Activated CD4-positive, alpha-beta memory T cell treated with anti-CD3 and anti-CD28 coated beads, Interleukin-2, amount 10 ng/mL, durations not matched to agents 7 days and 5 days (primary cell): ENCODE measurements at regions not wholly inside any gene's neighbourhood (a gene's known extent, or its start where the extent isn't known, plus 50 kb on each side); places are given as distances from the start of the nearest gene placed in this dataset.
A peak's percentile ranks its signal among the peaks of the same experiment; 100 is the strongest.
"Not testable (repeated sequence)": the region's sequence is repeated elsewhere in the genome, so short reads cannot be mapped to it uniquely, and the experiment has no call there.

Experiments
- CTCF ChIA-PET: fragments of 350-600 bp; sonication (Branson Sonifier 250); formaldehyde crosslinking; loops from one replicate; lab custom pipeline; 2021; ENCODE audit warnings: antibody characterized with exemption, inconsistent platforms; lab: Charles Lee
- POLR2A ChIA-PET: fragments of 350-600 bp; sonication (Branson Sonifier 250); formaldehyde crosslinking; loops from one replicate; lab custom pipeline; 2021; ENCODE audit warnings: antibody characterized with exemption; lab: Charles Lee
- DNase-seq: peaks from one replicate; pipeline ENCODE4 v3.0.0-alpha.2; 2020
- H3K27ac Mint-ChIP-seq: one replicate; pipeline ENCODE4 v1.8.0; 2021; ENCODE audit warnings: mild to moderate bottlenecking, mixed read lengths
- H3K27me3 Mint-ChIP-seq: one replicate; pipeline ENCODE4 v1.8.0; 2021; ENCODE audit warnings: mixed read lengths
- H3K36me3 Mint-ChIP-seq: one replicate; pipeline ENCODE4 v1.8.0; 2021; ENCODE audit warnings: low read depth, mixed read lengths
- H3K4me1 Mint-ChIP-seq: one replicate; pipeline ENCODE4 v1.8.0; 2021; ENCODE audit warnings: mixed read lengths
- H3K4me3 Mint-ChIP-seq: one replicate; pipeline ENCODE4 v1.8.0; 2021; ENCODE audit warnings: mild to moderate bottlenecking, mixed read lengths
- H3K9me3 Mint-ChIP-seq: one replicate; pipeline ENCODE4 v1.8.0; 2021; ENCODE audit warnings: mixed read lengths

- DNase-seq, result no peak
- H3K9me3 Mint-ChIP-seq, result no peaks in the 10 kb centered on the region
- no peaks in the 10 kb centered on the region for H3K36me3 Mint-ChIP-seq
- CTCF ChIA-PET, result no interaction called here
- H3K27ac Mint-ChIP-seq, result no peak overlapping the region
- H3K4me3 Mint-ChIP-seq, result no peak overlapping the region
- POLR2A ChIA-PET, result no interaction called here
- peaks cover 6% of the 10 kb centered on the region for H3K27me3 Mint-ChIP-seq
- H3K4me1 Mint-ChIP-seq, result peaks cover 10% of the 10 kb centered on the region
Observed at GRCh38 chr1:87398641-87399040, 70.0 kb downstream of the LMO4 start.

DNA sequence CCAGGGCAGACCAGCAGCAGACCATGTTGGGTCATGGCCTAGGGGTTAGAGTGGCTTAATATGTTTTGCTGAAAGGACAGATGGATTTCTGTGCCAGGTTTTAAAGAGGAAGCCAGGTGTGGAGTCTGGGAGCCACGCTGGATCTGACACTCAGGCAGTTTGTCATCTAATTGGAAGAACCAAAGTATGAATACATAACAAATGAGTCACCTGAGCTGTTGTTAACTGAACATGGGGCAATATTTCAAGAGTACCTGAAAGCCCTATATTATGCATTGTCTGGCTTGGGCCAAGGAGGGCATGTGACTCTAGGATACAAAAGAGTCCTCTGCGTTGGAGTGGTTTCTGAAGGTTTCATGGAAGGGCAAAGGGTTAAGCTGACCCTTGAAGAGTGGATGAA is 70.6 kb downstream of the LMO4 start:
- H3K4me1 Mint-ChIP-seq, result peaks cover 17% of the 10 kb centered on the region
- no peak overlapping the region for H3K4me3 Mint-ChIP-seq
- no peak for DNase-seq
- no peaks in the 10 kb centered on the region for H3K9me3 Mint-ChIP-seq
- no peak overlapping the region for H3K27ac Mint-ChIP-seq
- H3K27me3 Mint-ChIP-seq, result peaks cover 6% of the 10 kb centered on the region
- no peaks in the 10 kb centered on the region for H3K36me3 Mint-ChIP-seq
- POLR2A ChIA-PET, result no interaction called here
- CTCF ChIA-PET, result no interaction called here

GRCh38 chr1:87399701-87400100 is 71.0 kb downstream of the LMO4 start:
- DNase-seq, result no peak
- ChIA-PET CTCF (no interaction called here), POLR2A (interaction anchor here (1.2 kb wide), 1 partner anchor 71 kb away, joined by 3 read pairs; the partner anchor contains the start of gene LMO4)
- peaks cover 6% of the 10 kb centered on the region for H3K27me3 Mint-ChIP-seq
- no peaks in the 10 kb centered on the region for H3K36me3 Mint-ChIP-seq
- H3K9me3 Mint-ChIP-seq, result no peaks in the 10 kb centered on the region
- H3K4me1 Mint-ChIP-seq, result peaks cover 21% of the 10 kb centered on the region
- H3K4me3 Mint-ChIP-seq, result no peak overlapping the region
- no peak overlapping the region for H3K27ac Mint-ChIP-seq

GRCh38 chr1:87400813-87401212 is 72.1 kb downstream of the LMO4 start:
- CTCF ChIA-PET, result no interaction called here
- H3K9me3 Mint-ChIP-seq, result peaks cover 5% of the 10 kb centered on the region

DNA sequence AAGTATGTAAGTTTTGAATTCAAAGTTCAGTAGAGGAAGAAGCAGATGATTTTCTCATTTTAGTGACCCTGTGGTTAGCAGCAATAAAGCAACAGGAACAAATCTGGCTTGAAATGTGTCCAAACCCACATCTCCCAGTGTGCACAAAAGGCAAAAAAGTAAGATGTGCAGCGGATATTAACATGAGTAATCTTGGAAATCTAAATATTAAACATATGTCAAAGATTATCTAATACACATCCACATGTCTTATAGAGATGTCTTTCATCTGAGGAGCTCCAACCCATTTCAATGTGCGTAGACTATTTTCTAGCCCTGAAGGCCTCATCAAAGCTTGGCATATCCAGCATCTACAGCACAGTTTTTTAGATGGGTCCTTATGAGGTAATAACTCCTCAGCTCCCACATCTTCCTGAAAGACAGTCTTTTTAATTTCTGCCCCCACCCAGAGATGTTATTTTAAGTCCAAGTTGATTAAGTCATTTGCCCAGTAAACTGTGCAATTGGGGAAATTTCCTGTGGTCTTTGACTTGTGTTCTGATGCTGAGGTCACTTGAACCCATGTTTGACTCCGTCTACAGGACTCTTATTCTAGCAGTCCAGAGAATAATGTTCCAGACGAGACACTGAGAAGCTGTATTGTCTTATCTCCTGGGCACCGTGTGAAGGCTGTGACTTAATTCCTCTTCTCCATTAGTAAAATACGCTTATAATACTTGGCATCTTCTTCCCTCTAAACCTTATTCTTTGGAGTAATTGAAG is 73.7 kb downstream of the LMO4 start:
- peaks cover 11% of the 10 kb centered on the region for H3K27me3 Mint-ChIP-seq
- ChIA-PET POLR2A (interaction anchor here (2.0 to 3.6 kb wide), 2 partner anchors 33 to 68 kb away, joined by 8 to 52 read pairs; no protein-coding TSS in a partner anchor), CTCF (interaction anchor here (1.3 kb wide), 1 partner anchor 34 kb away, joined by 3 read pairs; no protein-coding TSS in a partner anchor)
- peaks cover 31% of the 10 kb centered on the region for H3K4me1 Mint-ChIP-seq
- DNase-seq, result no peak
- no peak overlapping the region for H3K27ac Mint-ChIP-seq
- peaks cover 6% of the 10 kb centered on the region for H3K9me3 Mint-ChIP-seq
- H3K4me3 Mint-ChIP-seq, result no peak overlapping the region
- peaks cover 9% of the 10 kb centered on the region for H3K36me3 Mint-ChIP-seq

More at GRCh38 chr1:87400813-87401212, 72.1 kb downstream of the LMO4 start:
- peaks cover 11% of the 10 kb centered on the region for H3K27me3 Mint-ChIP-seq
- peaks cover 5% of the 10 kb centered on the region for H3K36me3 Mint-ChIP-seq
- H3K4me1 Mint-ChIP-seq, result peaks cover 31% of the 10 kb centered on the region
- POLR2A ChIA-PET, result interaction anchor here (1.2 kb wide), 1 partner anchor 72 kb away, joined by 3 read pairs; the partner anchor contains the start of gene LMO4
- no peak overlapping the region for H3K4me3 Mint-ChIP-seq
- no peak overlapping the region for H3K27ac Mint-ChIP-seq
- DNase-seq, result no peak

DNA sequence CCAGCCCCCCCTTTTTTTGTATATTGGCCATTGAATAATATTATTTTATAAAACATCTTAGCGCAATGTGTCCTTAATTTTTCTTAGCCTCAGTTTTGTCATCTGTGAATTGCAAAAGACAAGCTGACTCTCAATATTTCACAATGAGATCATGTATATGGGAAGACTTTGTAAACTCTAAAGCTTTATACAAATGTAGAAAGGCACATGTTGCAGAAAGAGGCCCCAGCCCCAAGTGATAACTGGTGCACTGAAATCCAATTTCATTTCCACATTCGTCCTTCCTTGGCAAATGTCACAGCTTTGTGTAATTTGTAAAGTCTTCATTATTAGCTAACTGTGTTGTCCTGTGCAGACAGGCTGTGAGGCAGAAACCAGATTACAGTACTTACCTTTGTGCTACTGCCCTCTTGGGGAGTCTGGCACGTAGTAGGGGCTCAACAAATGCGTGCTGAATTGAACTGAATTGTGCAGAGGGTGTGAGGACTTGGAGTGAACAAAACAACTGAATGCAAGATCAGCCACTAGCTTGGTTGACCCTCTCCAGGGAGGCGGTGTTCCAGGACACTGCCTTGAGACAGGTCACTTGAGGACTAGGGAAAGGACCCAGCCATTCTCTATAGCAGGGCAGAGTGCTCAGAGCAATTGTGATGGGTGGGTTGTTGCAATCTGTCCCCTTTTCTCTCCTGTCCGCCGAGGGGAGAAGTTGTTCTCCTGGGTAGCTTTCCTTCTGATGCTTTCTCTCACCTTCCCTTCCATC is 74.6 kb downstream of the LMO4 start:
- Mint-ChIP-seq H3K4me1 (peaks cover 31% of the 10 kb centered on the region), H3K27ac (no peak overlapping the region), H3K36me3 (peaks cover 9% of the 10 kb centered on the region), H3K9me3 (peaks cover 6% of the 10 kb centered on the region), H3K4me3 (no peak overlapping the region), H3K27me3 (peaks cover 11% of the 10 kb centered on the region)
- POLR2A ChIA-PET, result interaction anchor here (0.9 to 3.6 kb wide), 6 partner anchors 9 to 75 kb away, joined by 3 to 52 read pairs (median 9); partner anchors contain the start of gene LMO4
- DNase-seq, result no peak
- CTCF ChIA-PET, result interaction anchor here (0.9 to 2.1 kb wide), 4 partner anchors 33 to 550 kb away, joined by 3 to 8 read pairs (median 3); no protein-coding TSS in a partner anchor

DNA sequence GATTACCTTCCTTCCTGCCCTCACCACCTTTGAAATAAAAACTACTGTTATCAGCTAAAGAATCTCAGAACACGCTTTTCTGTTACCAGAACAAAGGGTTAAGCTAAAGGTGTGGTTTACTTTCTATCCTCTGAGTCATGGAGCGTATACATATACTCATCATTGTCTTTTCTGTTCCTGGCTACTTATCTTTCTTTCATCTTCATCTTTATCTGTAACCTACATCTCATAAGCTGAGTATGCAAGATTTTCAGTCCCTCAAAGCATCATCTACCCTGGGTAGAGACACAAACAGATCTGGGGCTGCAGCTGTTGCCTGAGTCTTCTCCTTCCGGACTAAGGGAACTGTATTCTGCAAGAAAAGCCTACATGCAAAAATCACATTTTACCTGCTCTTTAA is 75.6 kb downstream of the LMO4 start:
- peak overlapping the region; percentile 38 for H3K27ac Mint-ChIP-seq
- peaks cover 6% of the 10 kb centered on the region for H3K9me3 Mint-ChIP-seq
- peaks cover 14% of the 10 kb centered on the region for H3K27me3 Mint-ChIP-seq
- no peak overlapping the region for H3K4me3 Mint-ChIP-seq
- ChIA-PET CTCF (interaction anchor here (0.7 to 2.1 kb wide), 6 partner anchors 42 to 549 kb away, joined by 3 to 8 read pairs (median 4); partner anchors contain the start of gene LMO4), POLR2A (interaction anchor here (0.5 to 3.6 kb wide), 14 partner anchors 9 to 1007 kb away, joined by 3 to 52 read pairs (median 4); partner anchors contain the start of genes LMO4 and SELENOF)
- H3K4me1 Mint-ChIP-seq, result peaks cover 31% of the 10 kb centered on the region
- DNase-seq, result peak; percentile 51
- H3K36me3 Mint-ChIP-seq, result peaks cover 9% of the 10 kb centered on the region

DNA sequence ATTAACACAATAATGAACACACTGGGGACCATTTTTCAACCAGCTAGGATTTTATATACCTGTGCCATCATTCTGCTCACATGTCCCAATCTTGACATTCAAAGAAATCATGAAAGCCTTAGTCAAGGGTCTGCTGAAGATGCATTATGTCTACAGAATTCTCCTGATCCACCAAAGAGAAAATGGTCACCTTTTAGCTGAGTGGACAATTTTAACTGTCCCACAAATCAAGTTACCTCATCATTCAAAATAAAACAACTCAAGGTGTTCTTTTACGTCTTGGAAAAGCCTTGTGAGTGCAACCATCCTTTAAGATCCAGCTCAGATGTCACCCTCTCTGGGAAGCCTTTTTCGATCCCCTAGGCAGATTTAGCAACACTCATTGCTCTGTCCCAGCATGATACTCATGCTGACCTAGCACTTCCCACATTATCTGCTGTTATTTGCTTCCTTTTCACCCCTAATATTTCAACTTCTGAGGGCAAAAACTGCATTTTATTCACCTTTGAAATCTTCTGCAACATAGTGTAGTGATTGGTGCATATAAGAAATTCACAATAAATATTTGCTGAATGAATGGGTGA is 80.1 kb downstream of the LMO4 start:
- Mint-ChIP-seq H3K36me3 (peaks cover 9% of the 10 kb centered on the region), H3K27ac (no peak overlapping the region), H3K27me3 (peaks cover 9% of the 10 kb centered on the region), H3K4me3 (no peak overlapping the region), H3K4me1 (peaks cover 27% of the 10 kb centered on the region), H3K9me3 (peaks cover 6% of the 10 kb centered on the region)
- ChIA-PET POLR2A (no interaction called here), CTCF (no interaction called here)
- no peak for DNase-seq

DNA sequence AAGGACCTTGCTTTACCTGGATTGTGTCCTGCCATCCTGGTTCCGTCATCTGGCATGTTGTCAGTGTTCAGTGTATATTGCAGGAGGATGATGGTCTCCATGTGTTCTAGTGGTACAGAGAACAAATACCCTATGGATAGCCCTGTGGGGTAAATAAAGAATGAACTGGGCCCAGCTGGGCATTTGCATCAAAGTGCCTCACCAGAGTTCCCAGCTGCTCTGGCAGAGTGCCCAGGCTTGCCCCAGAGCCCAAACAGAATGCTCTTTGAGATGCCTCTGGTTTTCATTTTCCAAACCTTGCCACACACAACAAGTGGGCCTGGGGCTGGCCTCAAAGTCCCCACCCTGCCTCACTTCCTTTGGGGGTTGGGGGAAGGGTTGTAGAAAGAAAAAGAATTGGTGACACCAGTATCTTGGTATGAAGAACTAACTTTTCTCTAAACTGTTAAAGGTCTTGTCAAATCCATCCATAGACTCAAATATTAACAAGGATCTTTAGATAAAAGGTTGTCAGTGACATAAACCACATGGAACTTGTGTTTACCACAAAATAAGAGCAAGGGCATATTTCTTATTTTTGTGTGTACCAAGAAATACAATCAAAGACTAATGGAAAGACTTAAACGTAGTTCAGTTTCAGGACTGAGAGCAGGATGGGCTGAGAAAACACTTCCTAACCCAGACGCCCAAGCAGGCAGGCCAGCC is 82.2 kb downstream of the LMO4 start:
- Mint-ChIP-seq H3K27me3 (peaks cover 8% of the 10 kb centered on the region), H3K4me3 (no peak overlapping the region), H3K4me1 (peaks cover 7% of the 10 kb centered on the region), H3K27ac (no peak overlapping the region), H3K9me3 (peaks cover 1% of the 10 kb centered on the region), H3K36me3 (peaks cover 4% of the 10 kb centered on the region)
- POLR2A ChIA-PET, result no interaction called here
- CTCF ChIA-PET, result no interaction called here
- no peak for DNase-seq

DNA sequence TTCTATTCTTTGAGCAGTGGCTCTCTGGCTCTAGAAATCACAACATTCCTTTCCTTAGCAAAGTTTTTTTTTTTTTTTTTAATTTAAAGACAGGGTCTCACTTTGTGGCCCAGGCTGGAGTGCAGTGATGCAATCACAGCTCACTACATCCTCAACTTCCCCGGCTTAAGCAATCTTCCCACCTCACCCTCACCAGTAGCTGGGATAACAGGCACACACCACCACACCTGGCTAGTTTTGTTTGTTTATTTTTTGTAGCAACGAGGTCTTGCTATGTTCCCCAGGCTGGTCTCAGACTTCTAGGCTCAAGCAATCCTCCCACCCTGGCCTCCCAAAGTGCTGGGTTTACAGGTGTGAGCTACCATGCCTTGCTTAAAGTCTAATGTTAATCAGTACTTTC is 85.2 kb downstream of the LMO4 start:
- not testable (repeated sequence) for H3K36me3 Mint-ChIP-seq, H3K27ac Mint-ChIP-seq, DNase-seq, H3K9me3 Mint-ChIP-seq, H3K4me1 Mint-ChIP-seq, H3K4me3 Mint-ChIP-seq, H3K27me3 Mint-ChIP-seq
- ChIA-PET POLR2A (interaction anchor here (0.9 to 1.0 kb wide), 2 partner anchors 9 to 82 kb away, joined by 3 to 4 read pairs; no protein-coding TSS in a partner anchor), CTCF (interaction anchor here (0.7 to 0.8 kb wide), 2 partner anchors 88 to 270 kb away, joined by 3 to 5 read pairs; no protein-coding TSS in a partner anchor)

GRCh38 chr1:87418048-87418447 is 89.4 kb downstream of the LMO4 start:
- no peak overlapping the region for H3K4me3 Mint-ChIP-seq
- DNase-seq, result no peak
- CTCF ChIA-PET, result no interaction called here
- H3K27me3 Mint-ChIP-seq, result peaks cover 6% of the 10 kb centered on the region
- no peaks in the 10 kb centered on the region for H3K9me3 Mint-ChIP-seq
- no peaks in the 10 kb centered on the region for H3K36me3 Mint-ChIP-seq
- POLR2A ChIA-PET, result no interaction called here
- H3K27ac Mint-ChIP-seq, result no peak overlapping the region
- no peaks in the 10 kb centered on the region for H3K4me1 Mint-ChIP-seq

DNA sequence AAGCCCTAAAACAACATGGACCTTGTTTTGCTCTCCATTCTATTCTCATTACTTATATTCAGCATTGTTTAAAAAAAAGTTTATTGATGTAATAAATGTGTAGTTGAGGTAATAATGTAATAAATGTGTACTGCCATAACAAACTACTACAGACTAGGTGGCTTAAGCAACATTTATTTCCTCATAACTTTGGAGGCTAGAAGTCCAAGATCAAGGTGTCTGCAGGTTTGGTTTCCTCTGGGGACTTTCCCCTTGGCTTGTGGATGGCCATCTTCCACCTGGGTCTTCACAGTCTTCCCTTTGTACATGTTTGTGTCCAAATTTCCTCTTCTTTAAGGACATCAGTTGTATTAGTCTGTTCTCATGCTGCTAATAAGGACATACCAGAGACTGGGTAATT is 93.1 kb downstream of the LMO4 start:
- ChIA-PET CTCF (no interaction called here), POLR2A (no interaction called here)
- Mint-ChIP-seq H3K27me3 (peaks cover 4% of the 10 kb centered on the region), H3K27ac (no peak overlapping the region), H3K4me3 (no peak overlapping the region), H3K9me3 (no peaks in the 10 kb centered on the region), H3K4me1 (no peaks in the 10 kb centered on the region), H3K36me3 (no peaks in the 10 kb centered on the region)
- no peak for DNase-seq
